Peyer's patch (tissue), 4 donors: ENCODE measurements at regions not wholly inside any gene's neighbourhood (a gene's known extent, or its start where the extent isn't known, plus 50 kb on each side); places are given as distances from the start of the nearest gene placed in this dataset.

Experiments used
- CTCF ChIP-seq, 6 experiments: fragments of 450-650 bp in 4 of 6; fragments of 200-600 bp in 2 of 6; sonication (generic) in 1 of 6; IDR thresholded peaks; one replicate each; pipeline ENCODE4 v1.5.1; 2017 to 2019; ENCODE audit warnings: antibody characterized with exemption in 6 of 6, mild to moderate bottlenecking in 3 of 6, moderate library complexity in 1 of 6
- POLR2A ChIP-seq, 2 donors: fragments of 450-650 bp; IDR thresholded peaks; one replicate each; pipeline ENCODE4 v1.5.1; 2017; ENCODE audit warnings: antibody characterized with exemption in 2 of 2, mild to moderate bottlenecking in 2 of 2, moderate library complexity in 2 of 2

- TF ChIP-seq CTCF (IDR thresholded peaks at IDR 0.05) (no peak), POLR2A (IDR thresholded peaks at IDR 0.05) (no peak)
Observed at GRCh38 chr3:145492456-145492855, 668.5 kb downstream of the PLOD2 start.
